Globus pallidus (tissue), 1 donor: ENCODE measurements at regions not wholly inside any gene's neighbourhood (a gene's known extent, or its start where the extent isn't known, plus 50 kb on each side); places are given as distances from the start of the nearest gene placed in this dataset.

Experiments
- DNase-seq: peaks from one replicate; pipeline ENCODE4 v3.0.0-alpha.2; 2015; ENCODE audit warnings: low spot score

- no peak for DNase-seq
These were observed 248.1 kb downstream of the HS3ST3A1 start for GRCh38 chr17:13353590-13353989.

DNA sequence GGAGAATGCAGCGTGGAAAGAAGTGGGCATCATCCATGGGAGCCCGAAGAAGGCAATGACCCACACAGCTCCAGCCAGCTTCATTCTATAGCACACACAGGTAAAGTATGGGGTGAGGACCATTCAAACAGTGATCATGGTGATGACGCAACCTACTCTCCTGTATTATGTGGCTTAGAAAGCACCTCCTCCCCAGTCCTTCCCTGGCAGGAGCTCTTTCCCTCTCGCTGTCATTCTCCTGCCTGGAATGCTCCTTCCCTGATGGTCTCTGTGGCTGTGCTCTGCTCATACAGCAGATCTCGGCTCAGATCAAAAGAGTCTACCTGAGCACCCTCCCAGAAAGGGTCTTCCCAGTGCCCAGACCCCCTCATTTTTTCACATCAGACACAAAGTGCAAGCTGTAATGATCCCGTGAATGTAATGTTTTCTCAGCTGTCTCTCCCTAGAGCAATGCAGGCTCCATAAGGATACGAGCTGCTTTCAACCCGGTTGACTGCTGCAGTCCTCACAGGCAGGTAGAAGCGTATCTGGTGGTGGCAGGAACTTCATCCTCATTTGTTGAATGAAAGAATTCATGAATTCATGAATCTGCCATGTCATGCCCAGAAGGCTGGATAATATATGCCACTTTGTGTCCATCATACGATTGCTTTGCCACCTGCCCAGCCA is 248.8 kb downstream of the HS3ST3A1 start:
- no peak for DNase-seq

GRCh38 chr17:13351046-13351445 is 250.7 kb downstream of the HS3ST3A1 start:
- DNase-seq, result no peak

- no peak for DNase-seq
These were observed 251.3 kb downstream of the HS3ST3A1 start for GRCh38 chr17:13350466-13350865.

- DNase-seq, result no peak
These were observed 254.6 kb downstream of the HS3ST3A1 start for GRCh38 chr17:13346996-13347762.

GRCh38 chr17:13346592-13346991 is 255.1 kb downstream of the HS3ST3A1 start:
- no peak for DNase-seq

DNA sequence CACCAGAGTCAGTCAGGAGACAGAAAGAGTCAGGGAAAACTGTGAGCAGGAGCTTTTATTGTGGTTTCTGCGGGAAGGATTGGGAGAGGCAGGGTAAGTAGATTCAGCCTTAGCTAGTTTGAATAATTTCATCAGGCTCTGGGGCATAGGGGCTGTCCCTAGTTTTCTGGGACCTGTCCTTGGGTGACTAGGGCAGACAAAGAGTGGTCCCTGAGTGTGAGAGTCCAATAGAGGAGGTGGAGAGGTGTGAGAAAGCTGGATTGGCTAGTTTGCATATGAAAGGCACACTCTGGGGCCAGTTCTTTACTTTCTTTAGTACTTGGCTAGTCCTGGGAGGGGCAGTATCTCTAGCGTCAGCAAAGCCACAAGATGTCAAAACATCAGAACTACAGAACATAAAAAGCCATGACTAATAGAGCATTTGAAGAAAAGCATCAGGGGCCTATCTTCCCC is 255.6 kb downstream of the HS3ST3A1 start:
- no peak for DNase-seq

GRCh38 chr17:13338421-13338820 is 263.3 kb downstream of the HS3ST3A1 start:
- no peak for DNase-seq

DNA sequence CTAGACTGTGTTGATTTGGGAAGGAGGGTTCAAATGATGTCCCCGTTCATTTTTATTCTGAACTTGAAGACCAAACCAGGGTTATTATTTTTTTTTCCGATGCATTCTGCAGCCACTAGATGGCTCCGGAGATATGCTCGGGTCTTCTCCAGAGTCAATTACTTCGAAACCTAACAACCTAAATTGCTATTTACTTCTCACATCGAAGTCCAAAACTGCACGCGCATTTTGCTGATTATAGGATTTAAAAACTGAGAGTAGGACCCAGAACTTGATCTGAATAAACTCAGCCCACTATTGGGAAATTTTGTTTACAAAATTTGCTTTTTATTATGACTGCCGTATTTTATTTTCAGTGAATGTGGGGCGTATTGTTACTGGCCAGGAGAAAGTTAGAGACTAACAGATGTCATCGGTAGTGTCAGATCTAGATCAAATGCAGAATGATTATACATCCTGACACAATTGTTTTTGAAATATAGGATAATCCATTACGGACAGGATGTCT is 263.8 kb downstream of the HS3ST3A1 start:
- peak; percentile 28 for DNase-seq

GRCh38 chr17:13337151-13337550 is 264.6 kb downstream of the HS3ST3A1 start:
- no peak for DNase-seq

GRCh38 chr17:13334374-13334773 is 267.4 kb downstream of the HS3ST3A1 start:
- DNase-seq, result no peak

DNA sequence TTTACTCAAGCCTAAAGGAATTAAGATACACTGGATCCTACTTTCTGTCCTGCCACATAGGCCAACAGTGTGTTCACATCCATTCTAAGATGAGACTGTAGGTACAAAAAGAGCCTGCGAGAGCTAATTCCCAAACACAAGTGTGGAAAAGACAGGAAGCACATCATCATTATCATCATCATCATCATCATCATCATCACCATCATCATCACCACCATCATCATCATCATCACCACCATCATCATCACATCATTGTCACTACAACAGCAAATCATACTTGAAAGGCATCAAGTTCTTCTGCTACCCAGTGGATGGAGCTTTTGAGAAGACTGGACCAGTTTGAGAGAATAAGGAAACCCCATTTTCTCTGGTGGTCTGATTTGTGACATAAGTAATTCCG is 268.1 kb downstream of the HS3ST3A1 start:
- DNase-seq, result no peak

DNA sequence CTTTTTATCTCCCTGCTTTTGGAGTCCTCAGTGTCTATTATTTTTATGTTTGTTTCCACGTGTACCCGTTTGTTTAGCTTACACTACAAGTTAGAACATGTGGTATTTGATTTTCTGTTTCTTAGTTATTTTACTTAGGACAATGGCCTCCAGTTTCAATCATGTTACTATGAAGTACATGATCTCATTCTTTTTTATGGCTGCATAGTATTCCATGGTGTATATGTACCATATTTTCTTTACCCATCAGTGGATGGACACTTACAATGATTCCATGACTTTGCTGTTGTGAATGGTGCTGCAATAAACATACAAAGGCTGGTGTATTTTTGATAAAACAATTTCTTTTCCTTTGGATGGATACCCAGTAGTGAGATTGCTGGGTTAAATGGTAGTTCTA is 269.5 kb downstream of the HS3ST3A1 start:
- DNase-seq, result no peak

DNA sequence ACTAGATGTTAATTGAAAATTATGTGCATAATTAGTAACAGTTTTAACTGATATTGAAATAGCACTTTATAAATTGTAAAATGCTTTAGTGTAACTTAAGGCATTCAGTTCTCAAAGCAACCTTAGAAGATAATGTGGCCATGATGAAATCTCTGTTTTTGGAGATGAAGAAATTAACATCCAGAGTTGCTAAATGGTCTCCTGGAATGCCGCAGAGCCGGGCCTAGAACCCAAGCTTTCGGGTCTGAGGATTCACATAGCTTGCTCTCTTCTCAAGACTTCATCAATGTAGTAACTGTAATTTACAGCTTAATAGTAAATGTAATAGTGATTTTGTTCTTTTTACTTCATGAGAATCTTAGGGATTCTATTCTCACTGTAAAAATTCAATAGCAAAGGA is 272.3 kb downstream of the HS3ST3A1 start:
- DNase-seq, result no peak

- no peak for DNase-seq
These were observed 277.7 kb downstream of the HS3ST3A1 start for GRCh38 chr17:13323990-13324389.

DNA sequence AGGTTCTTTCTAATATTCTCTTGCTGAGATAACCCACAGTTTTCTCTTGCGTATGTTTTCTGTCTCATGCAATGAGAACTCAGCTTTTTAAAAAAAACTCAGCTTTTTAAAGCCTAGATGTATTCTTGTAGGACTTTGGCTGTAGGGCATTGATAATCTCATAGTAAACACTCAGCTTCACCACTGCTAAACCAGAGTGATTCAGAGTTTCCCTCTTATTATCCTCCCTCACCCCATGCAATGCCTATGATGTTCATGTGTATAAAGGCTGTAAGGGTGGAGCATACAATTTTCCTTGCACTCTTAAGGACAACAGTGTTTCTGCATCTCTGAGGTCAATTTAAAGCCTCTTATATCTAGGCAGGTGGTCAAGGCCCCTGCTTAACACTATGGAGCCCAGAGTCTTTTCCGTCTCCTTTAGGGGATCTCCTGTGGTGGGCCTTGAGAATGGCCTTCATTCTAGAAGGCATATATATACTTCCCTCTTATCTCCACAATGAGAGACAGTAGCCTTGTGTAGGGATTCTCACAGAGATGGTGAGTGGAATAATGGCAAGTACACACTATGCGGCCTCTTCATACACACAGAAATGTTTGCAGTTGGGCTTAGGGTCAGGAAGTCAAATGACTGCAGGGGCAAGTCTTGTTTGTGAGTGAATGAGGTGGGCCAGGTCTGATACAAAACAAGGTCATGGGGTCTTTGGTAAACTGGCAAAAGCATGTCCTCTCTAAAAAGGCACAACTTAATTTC is 279.6 kb downstream of the HS3ST3A1 start:
- DNase-seq, result no peak

- DNase-seq, result no peak
These were observed 281.5 kb downstream of the HS3ST3A1 start for GRCh38 chr17:13320046-13320785.

DNA sequence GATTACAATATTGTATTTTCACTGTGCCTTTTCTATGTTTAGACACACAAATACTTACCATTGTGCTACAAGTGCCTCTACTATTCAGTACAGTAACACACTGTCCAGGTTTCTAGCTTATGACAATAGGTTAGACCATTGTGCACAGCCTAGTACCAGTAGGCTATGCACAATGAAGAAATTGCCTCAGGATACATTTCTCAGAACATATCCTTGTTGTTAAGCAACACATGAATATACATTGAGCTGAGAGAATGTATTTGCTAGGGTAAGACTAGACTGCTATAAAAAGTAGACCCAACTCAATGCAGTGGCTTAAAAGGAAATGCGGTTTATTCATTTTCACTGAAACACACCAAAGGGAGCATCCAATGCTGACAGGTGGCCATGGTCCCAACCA is 285.1 kb downstream of the HS3ST3A1 start:
- no peak for DNase-seq

DNA sequence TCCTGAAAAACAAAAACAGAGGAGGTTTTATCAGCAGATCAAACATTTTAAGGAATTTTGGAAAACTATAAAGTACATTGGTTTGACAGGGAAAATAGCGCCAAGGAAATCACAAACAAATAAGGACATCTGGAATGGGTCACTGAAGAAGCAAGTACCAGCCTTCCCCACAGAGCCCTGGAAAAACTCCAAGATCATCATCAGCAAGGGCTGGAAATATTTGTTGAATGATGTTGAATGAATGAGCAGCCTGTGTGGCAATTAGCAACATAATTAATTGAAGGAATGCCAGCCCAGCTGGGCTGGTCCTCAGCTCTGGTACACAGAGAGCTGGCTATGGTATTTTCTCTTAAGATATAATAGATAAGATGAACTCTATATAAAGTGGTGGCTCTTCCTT is 290.4 kb downstream of the HS3ST3A1 start:
- peak; percentile 5 for DNase-seq

DNA sequence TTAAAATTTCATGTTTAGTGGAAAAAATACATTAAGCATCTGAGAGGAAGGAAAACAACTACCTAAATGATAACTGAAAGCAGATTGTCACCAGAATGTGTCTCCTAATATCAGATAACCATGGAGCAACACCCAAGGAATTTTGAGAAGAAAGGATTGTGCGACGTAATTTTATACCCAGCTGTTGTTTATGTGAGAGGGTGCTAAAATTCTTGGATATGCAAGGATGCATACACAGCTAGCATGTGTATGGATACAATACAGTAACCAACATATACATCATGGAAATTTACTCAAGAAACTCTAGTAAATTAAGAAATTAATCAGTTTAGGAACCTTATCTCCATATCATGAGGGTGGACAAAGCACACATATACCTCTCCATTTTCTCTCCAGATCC is 290.9 kb downstream of the HS3ST3A1 start:
- DNase-seq, result no peak

GRCh38 chr17:13306310-13306962 is 288.6 kb upstream of the ELAC2 start:
- DNase-seq, result no peak
